Lung (tissue), 11 donors: ENCODE measurements at regions not wholly inside any gene's neighbourhood (a gene's known extent, or its start where the extent isn't known, plus 50 kb on each side); places are given as distances from the start of the nearest gene placed in this dataset.

ENCODE experiments used
- ATAC-seq: fragments of 200-7000 bp; cut with Tn5 transposase; one replicate; pipeline ENCODE4 v1.9.1; 2020; ENCODE audit warnings: moderate number of reproducible peaks; ENCODE audit not compliant: insufficient read depth, low FRiP score
- DNase-seq, 3 donors: peaks; one replicate each; pipeline ENCODE4 v3.0.0-alpha.2; 2013 to 2017
- H3K27ac ChIP-seq, 2 donors: one replicate each; pipeline ENCODE4 v1.5.1; 2013; ENCODE audit warnings: mild to moderate bottlenecking in 2 of 2, moderate library complexity in 2 of 2, control low read depth in 1 of 2, inconsistent platforms in 1 of 2, low read depth in 1 of 2, low read length in 1 of 2
- H3K27me3 ChIP-seq, 3 donors: one replicate each; pipeline ENCODE4 v1.5.1; 2013; ENCODE audit warnings: low read length in 2 of 3; ENCODE audit not compliant: control insufficient read depth in 3 of 3, insufficient read depth in 3 of 3
- H3K36me3 ChIP-seq, 4 donors: one replicate each; pipeline ENCODE4 v1.5.1; 2013; ENCODE audit warnings: low read length in 4 of 4, mild to moderate bottlenecking in 1 of 4, moderate library complexity in 1 of 4; ENCODE audit not compliant: control insufficient read depth in 4 of 4, insufficient read depth in 4 of 4
- H3K4me1 ChIP-seq, 5 donors: one replicate each; pipeline ENCODE4 v1.5.1; 2013; ENCODE audit warnings: low read length in 5 of 5, mild to moderate bottlenecking in 2 of 5, moderate library complexity in 1 of 5; ENCODE audit not compliant: control insufficient read depth in 5 of 5, insufficient read depth in 5 of 5
- H3K4me3 ChIP-seq: one replicate; pipeline ENCODE4 v1.5.1; 2013; ENCODE audit warnings: mild to moderate bottlenecking, control low read depth, moderate library complexity
- H3K9ac ChIP-seq, 2 donors: one replicate each; pipeline ENCODE4 v1.5.1; 2013; ENCODE audit warnings: low read length in 2 of 2, control low read depth in 1 of 2; ENCODE audit not compliant: insufficient read depth in 1 of 2
- H3K9me3 ChIP-seq, 4 donors: one replicate each; pipeline ENCODE4 v1.5.1; 2013; ENCODE audit warnings: low read length in 3 of 4, mild to moderate bottlenecking in 1 of 4, moderate library complexity in 1 of 4; ENCODE audit not compliant: control insufficient read depth in 4 of 4, insufficient read depth in 3 of 4
- CTCF ChIP-seq: IDR thresholded peaks from 2 replicates; pipeline ENCODE4 v1.5.1; 2012; ENCODE audit warnings: mild to moderate bottlenecking; ENCODE audit errors: control extremely low read depth, extremely low read depth
- WGBS, 2 donors: extraction: QIAGEN DNeasy Blood & Tissue Kit; methylation state at CpG; one replicate each; pipeline ENCODE4 v1.1.7; 2013; 5-methylcytosine and 5-hydroxymethylcytosine counted together
- donor health status: control.
- donor health status: control.
- donor health status: Bipolar disorder and iron deficiency.
- donor health status: healthy.
- donor health status: DM: yes; HTN: yes; CAD: no.

- 82 to 83% methylated on average over 4 of the region's 4 CpGs for WGBS, 2 donors
- no peak for TF ChIP-seq CTCF
- ATAC-seq (no peak), DNase-seq (no peak)
- Histone ChIP-seq H3K9me3 (no peaks in the 10 kb centered on the region), H3K9ac (no peak overlapping the region), H3K4me1 (peaks cover 0 to 6% (median 0%) of the 10 kb centered on the region in 5 donors), H3K4me3 (no peak overlapping the region), H3K36me3 (no peaks in the 10 kb centered on the region), H3K27ac (no peak overlapping the region), H3K27me3 (no peaks in the 10 kb centered on the region)
Measured at GRCh38 chr2:53535234-53535840, 232.3 kb upstream of the CHAC2 start.

DNA sequence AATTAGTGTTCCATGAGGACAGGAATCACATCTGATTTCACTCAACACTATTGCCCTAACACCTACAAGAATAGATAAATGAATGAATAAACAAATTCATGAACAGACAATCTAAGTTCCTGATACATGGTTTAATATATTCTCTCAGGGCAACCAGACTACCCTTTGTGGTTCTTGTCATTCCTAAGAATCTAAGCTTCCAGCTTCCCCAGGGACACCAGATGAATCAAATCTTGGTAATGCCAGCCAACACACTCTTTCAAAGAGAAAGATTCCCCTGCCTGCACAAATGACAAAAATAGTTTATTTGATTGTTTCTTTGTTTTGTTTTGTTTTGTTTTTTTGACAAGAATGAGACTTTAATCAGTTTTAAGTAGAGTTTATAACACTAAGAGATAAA, 237.5 kb upstream of the CHAC2 start:
- Histone ChIP-seq H3K27me3 (no peaks in the 10 kb centered on the region), H3K4me3 (no peak overlapping the region), H3K36me3 (no peaks in the 10 kb centered on the region), H3K9me3 (peaks cover 0 to 3% (median 0%) of the 10 kb centered on the region in 4 donors), H3K27ac (no peak overlapping the region), H3K4me1 (no peaks in the 10 kb centered on the region), H3K9ac (no peak overlapping the region)
- DNase-seq (no peak), ATAC-seq (no peak)
- no peak for TF ChIP-seq CTCF

DNA sequence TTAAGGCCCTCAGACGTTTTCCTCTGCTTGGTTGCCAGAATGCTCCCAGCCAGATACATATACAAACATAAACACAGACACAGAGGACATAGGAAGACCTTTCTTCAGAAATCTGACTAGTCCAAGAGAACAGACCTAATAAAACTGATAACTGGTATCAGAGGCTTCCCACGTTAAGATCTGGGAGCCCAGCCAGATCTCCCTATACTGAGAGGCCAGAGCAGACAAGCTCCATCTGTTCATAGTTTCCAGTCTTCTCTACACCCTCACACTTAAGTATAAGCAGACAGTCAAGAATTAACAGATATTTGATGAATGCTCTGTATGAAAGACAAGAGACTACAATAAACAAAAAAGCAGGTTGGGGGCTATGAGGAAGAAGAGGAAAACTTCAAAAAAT, 240.5 kb upstream of the CHAC2 start:
- ATAC-seq, result no peak
- Histone ChIP-seq H3K9ac (no peak overlapping the region), H3K9me3 (peaks cover 0 to 3% (median 0%) of the 10 kb centered on the region in 4 donors), H3K27me3 (no peaks in the 10 kb centered on the region), H3K4me1 (no peaks in the 10 kb centered on the region), H3K4me3 (no peak overlapping the region), H3K27ac (no peak overlapping the region), H3K36me3 (no peaks in the 10 kb centered on the region)
- WGBS, 2 donors, result 52 to 69% methylated on average over 2 of the region's 2 CpGs
- TF ChIP-seq CTCF, result no peak
- DNase-seq, result no peak
